B cell (primary cell): ENCODE measurements at regions not wholly inside any gene's neighbourhood (a gene's known extent, or its start where the extent isn't known, plus 50 kb on each side); places are given as distances from the start of the nearest gene placed in this dataset.

Experiments used
- ATAC-seq: fragments of 200-7000 bp; cut with Tn5 transposase; one replicate; pipeline ENCODE4 v1.10.0; 2021; ENCODE audit warnings: low read depth, mild to moderate bottlenecking, moderate number of reproducible peaks, moderate library complexity
- CTCF ChIA-PET: fragments of 350-600 bp; sonication (Branson Sonifier 250); formaldehyde crosslinking; loops from one replicate; lab custom pipeline; 2021; ENCODE audit warnings: antibody characterized with exemption, inconsistent platforms; lab: Charles Lee
- POLR2A ChIA-PET: fragments of 350-600 bp; sonication (Branson Sonifier 250); formaldehyde crosslinking; loops from one replicate; lab custom pipeline; 2021; ENCODE audit warnings: antibody characterized with exemption; lab: Charles Lee
- DNase-seq: peaks from one replicate; pipeline ENCODE4 v3.0.0; 2013
- H2AFZ ChIP-seq: 2 replicates; pipeline ENCODE4 v1.6.1; 2012; ENCODE audit warnings: mild to moderate bottlenecking, low read depth, low read length; ENCODE audit not compliant: insufficient read depth, poor library complexity, severe bottlenecking
- H3K27ac ChIP-seq, 2 donors: 1 replicate in 1 of 2; 2 replicates in 1 of 2; pipeline ENCODE4 v1.5.1; 2012 to 2013; ENCODE audit warnings: low read length in 2 of 2, mild to moderate bottlenecking in 2 of 2, moderate library complexity in 1 of 2
- H3K27me3 ChIP-seq, 4 experiments: fragments of 200-600 bp in 1 of 4; sonication (generic) in 1 of 4; replicated peaks in 1 of 4; 1 replicate in 2 of 4; 2 replicates in 2 of 4; pipeline versions ENCODE4 v1.6.1 to v1.7.0; 2013 to 2016; ENCODE audit warnings: low read length in 3 of 4, mild to moderate bottlenecking in 2 of 4, mixed read lengths in 1 of 4, moderate library complexity in 1 of 4; ENCODE audit not compliant: insufficient read depth in 4 of 4, control insufficient read depth in 3 of 4; ENCODE audit errors: control extremely low read depth in 1 of 4
- H3K36me3 ChIP-seq, 2 experiments: replicated peaks in 1 of 2; 1 replicate in 1 of 2; 2 replicates in 1 of 2; pipeline versions ENCODE4 v1.6.1 to v1.7.1; 2013; ENCODE audit warnings: low read length in 1 of 2; ENCODE audit not compliant: insufficient read depth in 2 of 2, control insufficient read depth in 1 of 2; ENCODE audit errors: control extremely low read depth in 1 of 2, extremely low read depth in 1 of 2
- H3K4me1 ChIP-seq, 2 donors: fragments of 200-600 bp in 1 of 2; sonication (generic) in 1 of 2; 1 replicate in 1 of 2; 2 replicates in 1 of 2; pipeline versions ENCODE4 v1.5.1 to v1.6.1; 2013 to 2017; ENCODE audit warnings: low read length in 2 of 2; ENCODE audit not compliant: control insufficient read depth in 2 of 2, insufficient read depth in 2 of 2
- H3K4me2 ChIP-seq: replicated peaks from 2 replicates; pipeline ENCODE3; 2012; ENCODE audit warnings: mild to moderate bottlenecking, low read depth, low read length; ENCODE audit not compliant: poor library complexity, severe bottlenecking
- H3K4me3 ChIP-seq, 5 experiments: fragments of 200-600 bp in 1 of 5; sonication (generic) in 1 of 5; 1 replicate in 3 of 5; 2 replicates in 2 of 5; pipeline versions ENCODE4 v1.5.1 to v1.7.0; 2011 to 2016; ENCODE audit warnings: low read length in 4 of 5, mild to moderate bottlenecking in 4 of 5, low read depth in 2 of 5, control low read depth in 1 of 5, moderate library complexity in 1 of 5; ENCODE audit not compliant: insufficient read depth in 1 of 5; ENCODE audit errors: control extremely low read depth in 1 of 5, extremely low read depth in 1 of 5
- H3K79me2 ChIP-seq: fragments of 200-600 bp; sonication (generic); one replicate; pipeline ENCODE4 v1.6.0; 2016; ENCODE audit warnings: low read length; ENCODE audit not compliant: control insufficient read depth, insufficient read depth
- H3K9ac ChIP-seq: fragments of 200-600 bp; sonication (generic); 2 replicates; pipeline ENCODE4 v1.6.1; 2017; ENCODE audit warnings: mild to moderate bottlenecking, low read length, moderate library complexity
- H3K9me3 ChIP-seq, 3 donors: one replicate each; pipeline versions ENCODE4 v1.6.1 to v1.7.1; 2013; ENCODE audit warnings: low read length in 2 of 3; ENCODE audit not compliant: control insufficient read depth in 2 of 3, insufficient read depth in 1 of 3; ENCODE audit errors: control extremely low read depth in 1 of 3
- H4K20me1 ChIP-seq: 2 replicates; pipeline ENCODE4 v1.6.0; 2012; ENCODE audit warnings: mild to moderate bottlenecking, low read length; ENCODE audit not compliant: insufficient read depth, control insufficient read depth, poor library complexity, severe bottlenecking
- H3K27ac Mint-ChIP-seq: one replicate; pipeline ENCODE4 v1.8.0; 2021; ENCODE audit warnings: mixed read lengths
- H3K27me3 Mint-ChIP-seq: one replicate; pipeline ENCODE4 v1.8.0; 2021; ENCODE audit warnings: mixed read lengths
- H3K4me1 Mint-ChIP-seq: one replicate; pipeline ENCODE4 v1.8.0; 2021; ENCODE audit warnings: mixed read lengths
- H3K4me3 Mint-ChIP-seq: one replicate; pipeline ENCODE4 v1.8.0; 2021; ENCODE audit warnings: mixed read lengths
- H3K9me3 Mint-ChIP-seq: one replicate; pipeline ENCODE4 v1.8.0; 2022; ENCODE audit warnings: mixed read lengths; ENCODE audit not compliant: insufficient read depth
- EZH2 ChIP-seq: IDR thresholded peaks from 2 replicates; pipeline ENCODE4 v1.6.1; 2012; ENCODE audit warnings: borderline replicate concordance, low read depth, mild to moderate bottlenecking, moderate library complexity, low read length; ENCODE audit not compliant: insufficient read depth, poor library complexity, severe bottlenecking
- WGBS: methylation state at CpG from one replicate; pipeline ENCODE4 v1.1.5; 2013; ENCODE audit warnings: missing lambda C conversion rate; ENCODE audit not compliant: insufficient coverage; 5-methylcytosine and 5-hydroxymethylcytosine counted together
- intact Hi-C: fragments of 100-400 bp; cut with micrococcal nuclease; formaldehyde crosslinking; loops from one replicate; pipeline ENCODE4 v1.10.0; 2022
- TF ChIP-seq, protein P1 (sequence below): fragments of 200-600 bp; IDR thresholded peaks from one replicate; pipeline ENCODE4 v1.8.0; 2022; ENCODE audit warnings: antibody characterized with exemption, mild to moderate bottlenecking

- Histone ChIP-seq H3K9ac (no peak overlapping the region), H3K4me2 (no peak overlapping the region), H3K27me3 (no peaks in the 10 kb centered on the region), H4K20me1 (no peaks in the 10 kb centered on the region), H2AFZ (no peak overlapping the region), H3K36me3 (no peaks in the 10 kb centered on the region), H3K79me2 (no peaks in the 10 kb centered on the region), H3K9me3 (peaks cover 0 to 1% (median 0%) of the 10 kb centered on the region in 3 donors), H3K4me1 (no peaks in the 10 kb centered on the region), H3K4me3 (no peak overlapping the region), H3K27ac (no peak overlapping the region)
- intact Hi-C loops, result no loop called here
- 97% methylated on average over 3 of the region's 9 CpGs for WGBS
- ATAC-seq (no peak), DNase-seq (no peak)
- Mint-ChIP-seq H3K27ac (no peak overlapping the region), H3K9me3 (no peaks in the 10 kb centered on the region), H3K4me1 (no peaks in the 10 kb centered on the region), H3K27me3 (no peaks in the 10 kb centered on the region), H3K4me3 (no peak overlapping the region)
- no peak for TF ChIP-seq EZH2
- TF ChIP-seq, protein P1, sequence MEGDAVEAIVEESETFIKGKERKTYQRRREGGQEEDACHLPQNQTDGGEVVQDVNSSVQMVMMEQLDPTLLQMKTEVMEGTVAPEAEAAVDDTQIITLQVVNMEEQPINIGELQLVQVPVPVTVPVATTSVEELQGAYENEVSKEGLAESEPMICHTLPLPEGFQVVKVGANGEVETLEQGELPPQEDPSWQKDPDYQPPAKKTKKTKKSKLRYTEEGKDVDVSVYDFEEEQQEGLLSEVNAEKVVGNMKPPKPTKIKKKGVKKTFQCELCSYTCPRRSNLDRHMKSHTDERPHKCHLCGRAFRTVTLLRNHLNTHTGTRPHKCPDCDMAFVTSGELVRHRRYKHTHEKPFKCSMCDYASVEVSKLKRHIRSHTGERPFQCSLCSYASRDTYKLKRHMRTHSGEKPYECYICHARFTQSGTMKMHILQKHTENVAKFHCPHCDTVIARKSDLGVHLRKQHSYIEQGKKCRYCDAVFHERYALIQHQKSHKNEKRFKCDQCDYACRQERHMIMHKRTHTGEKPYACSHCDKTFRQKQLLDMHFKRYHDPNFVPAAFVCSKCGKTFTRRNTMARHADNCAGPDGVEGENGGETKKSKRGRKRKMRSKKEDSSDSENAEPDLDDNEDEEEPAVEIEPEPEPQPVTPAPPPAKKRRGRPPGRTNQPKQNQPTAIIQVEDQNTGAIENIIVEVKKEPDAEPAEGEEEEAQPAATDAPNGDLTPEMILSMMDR, result no peak
- ChIA-PET CTCF (no interaction called here), POLR2A (no interaction called here)
Measured at GRCh38 chr13:65095161-65096082, 2134.7 kb downstream of the PCDH9 start.

DNA sequence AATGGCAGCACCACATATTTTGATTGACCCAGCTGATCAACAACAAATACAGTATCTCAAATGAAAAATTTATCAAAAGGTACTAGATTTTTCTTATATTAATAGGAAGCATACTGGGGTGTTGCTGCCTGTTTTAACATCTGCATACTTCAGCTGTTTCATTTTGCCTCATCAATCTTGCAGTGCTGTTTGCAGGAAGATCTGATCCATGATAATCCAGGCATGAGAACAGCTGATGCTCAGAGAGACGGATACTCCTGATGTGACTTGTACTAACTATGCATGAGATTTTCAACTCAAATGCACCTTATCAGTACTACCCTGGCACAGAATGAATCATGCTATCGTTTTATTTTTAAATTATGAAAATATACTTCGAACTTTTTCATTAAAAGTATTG lies 2136.8 kb downstream of the PCDH9 start:
- CTCF ChIA-PET, result no interaction called here
- Histone ChIP-seq H3K79me2 (no peaks in the 10 kb centered on the region), H3K27ac (no peak overlapping the region), H2AFZ (no peak overlapping the region), H4K20me1 (no peaks in the 10 kb centered on the region), H3K4me2 (no peak overlapping the region), H3K36me3 (no peaks in the 10 kb centered on the region), H3K9ac (no peak overlapping the region), H3K4me3 (no peak overlapping the region), H3K27me3 (no peaks in the 10 kb centered on the region), H3K9me3 (peaks cover 0 to 2% (median 0%) of the 10 kb centered on the region in 3 donors), H3K4me1 (no peaks in the 10 kb centered on the region)
- H3K4me3 Mint-ChIP-seq, result no peak overlapping the region
- DNase-seq (no peak), ATAC-seq (no peak)
- WGBS, result no CpG with 5 or more reads among the region's 3 CpGs
- H3K27ac Mint-ChIP-seq, result no peak overlapping the region
- no peaks in the 10 kb centered on the region for H3K27me3 Mint-ChIP-seq
- no peaks in the 10 kb centered on the region for H3K9me3 Mint-ChIP-seq
- no peak for TF ChIP-seq EZH2
- TF ChIP-seq, protein P1, result no peak
- no peaks in the 10 kb centered on the region for H3K4me1 Mint-ChIP-seq
- POLR2A ChIA-PET, result no interaction called here
- intact Hi-C loops, result no loop called here
